ENCODE measurements at regions not wholly inside any gene's neighbourhood (a gene's known extent, or its start where the extent isn't known, plus 50 kb on each side); places are given as distances from the start of the nearest gene placed in this dataset.
"Not testable (repeated sequence)": the region's sequence is repeated elsewhere in the genome, so short reads cannot be mapped to it uniquely, and the experiment has no call there.

GRCh38 chr1:80540596-80540995 lies 1260.1 kb upstream of the ADGRL2 start:
- DNase-seq = no peak

GRCh38 chr1:80540149-80540548 lies 1260.6 kb upstream of the ADGRL2 start:
- no peak for DNase-seq

- not testable (repeated sequence) for DNase-seq
Observed at GRCh38 chr1:80539298-80539697, 1261.4 kb upstream of the ADGRL2 start.

GRCh38 chr1:80536461-80536860 lies 1264.3 kb upstream of the ADGRL2 start:
- no peak for DNase-seq

- no peak for DNase-seq
Observed at GRCh38 chr1:80535466-80535865, 1265.3 kb upstream of the ADGRL2 start.

- no peak for DNase-seq
Observed at GRCh38 chr1:80534606-80535360, 1266.0 kb upstream of the ADGRL2 start.

- no peak for DNase-seq
Observed at GRCh38 chr1:80533775-80534334, 1266.9 kb upstream of the ADGRL2 start.

- no peak for DNase-seq
Observed at GRCh38 chr1:80533093-80533492, 1267.6 kb upstream of the ADGRL2 start.

GRCh38 chr1:80531182-80531581 lies 1269.6 kb upstream of the ADGRL2 start:
- DNase-seq = no peak

GRCh38 chr1:80529546-80529945 lies 1271.2 kb upstream of the ADGRL2 start:
- DNase-seq = no peak

- no peak for DNase-seq
Observed at GRCh38 chr1:80523861-80524260, 1276.9 kb upstream of the ADGRL2 start.

- DNase-seq = not testable (repeated sequence)
Observed at GRCh38 chr1:80523071-80523470, 1277.7 kb upstream of the ADGRL2 start.

GRCh38 chr1:80520949-80521348 lies 1279.8 kb upstream of the ADGRL2 start:
- no peak for DNase-seq

- DNase-seq = no peak
Observed at GRCh38 chr1:80517062-80517461, 1283.7 kb upstream of the ADGRL2 start.

- no peak for DNase-seq
Observed at GRCh38 chr1:80509965-80510522, 1290.7 kb upstream of the ADGRL2 start.

- no peak for DNase-seq
Observed at GRCh38 chr1:80506216-80506615, 1294.5 kb upstream of the ADGRL2 start.

GRCh38 chr1:80498673-80499072 lies 1302.1 kb upstream of the ADGRL2 start:
- DNase-seq = no peak

GRCh38 chr1:80495806-80496205 lies 1304.9 kb upstream of the ADGRL2 start:
- no peak for DNase-seq

GRCh38 chr1:80472145-80472544 lies 1328.6 kb upstream of the ADGRL2 start:
- no peak for DNase-seq

GRCh38 chr1:80468356-80468755 lies 1332.4 kb upstream of the ADGRL2 start:
- DNase-seq = no peak

GRCh38 chr1:80462006-80462405 lies 1338.7 kb upstream of the ADGRL2 start:
- no peak for DNase-seq

- no peak for DNase-seq
Observed at GRCh38 chr1:80457409-80457808, 1343.3 kb upstream of the ADGRL2 start.

- DNase-seq = no peak
Observed at GRCh38 chr1:80453775-80454174, 1347.0 kb upstream of the ADGRL2 start.

GRCh38 chr1:80450711-80451110 lies 1350.0 kb upstream of the ADGRL2 start:
- DNase-seq = no peak

- DNase-seq = no peak
Observed at GRCh38 chr1:80448081-80448480, 1352.7 kb upstream of the ADGRL2 start.

All from 8988T (cell line).